CD14-positive monocyte (primary cell): ENCODE measurements at regions not wholly inside any gene's neighbourhood (a gene's known extent, or its start where the extent isn't known, plus 50 kb on each side); places are given as distances from the start of the nearest gene placed in this dataset.

Experiments used
- DNase-seq, 3 donors: peaks; one replicate each; pipeline ENCODE4 v3.0.0-alpha.2; 2011 to 2022
- H2AFZ ChIP-seq: 2 replicates; pipeline ENCODE4 v1.6.0; 2012; ENCODE audit warnings: mild to moderate bottlenecking, low read depth, low read length, inconsistent platforms; ENCODE audit not compliant: insufficient read depth, poor library complexity, severe bottlenecking
- H3K27ac ChIP-seq, 2 donors: 1 replicate in 1 of 2; 2 replicates in 1 of 2; pipeline ENCODE4 v1.5.1; 2012 to 2013; ENCODE audit warnings: low read length in 2 of 2, control low read depth in 1 of 2, inconsistent platforms in 1 of 2, low read depth in 1 of 2, mild to moderate bottlenecking in 1 of 2
- H3K27me3 ChIP-seq, 2 donors: one replicate each; pipeline versions ENCODE4 v1.6.0 to v1.6.1; 2011 to 2013; ENCODE audit warnings: low read length in 2 of 2; ENCODE audit not compliant: control insufficient read depth in 2 of 2, insufficient read depth in 2 of 2
- H3K36me3 ChIP-seq, 2 donors: replicated peaks in 1 of 2; 1 replicate in 1 of 2; 2 replicates in 1 of 2; pipeline versions ENCODE4 v1.5.1 to v1.6.1; 2012 to 2013; ENCODE audit warnings: low read length in 2 of 2, control low read depth in 1 of 2, inconsistent platforms in 1 of 2, mild to moderate bottlenecking in 1 of 2; ENCODE audit not compliant: insufficient read depth in 2 of 2, control insufficient read depth in 1 of 2
- H3K4me1 ChIP-seq, 2 donors: 1 replicate in 1 of 2; 2 replicates in 1 of 2; pipeline versions ENCODE4 v1.5.1 to v1.6.1; 2012 to 2013; ENCODE audit warnings: low read length in 2 of 2, control low read depth in 1 of 2, inconsistent platforms in 1 of 2, mild to moderate bottlenecking in 1 of 2, moderate library complexity in 1 of 2; ENCODE audit not compliant: insufficient read depth in 2 of 2, control insufficient read depth in 1 of 2
- H3K4me2 ChIP-seq: replicated peaks from 2 replicates; pipeline ENCODE3; 2012; ENCODE audit warnings: low read length, moderate library complexity, mild to moderate bottlenecking; ENCODE audit not compliant: poor library complexity, severe bottlenecking; ENCODE audit errors: extremely low read depth
- H3K4me3 ChIP-seq, 3 experiments: fragments of 200-600 bp in 1 of 3; sonication (generic) in 1 of 3; replicated peaks in 1 of 3; 1 replicate in 2 of 3; 2 replicates in 1 of 3; pipeline ENCODE4 v1.5.1; 2011 to 2013; ENCODE audit warnings: low read length in 3 of 3, mild to moderate bottlenecking in 3 of 3, control low read depth in 2 of 3, low read depth in 2 of 3, inconsistent platforms in 1 of 3, moderate library complexity in 1 of 3
- H3K79me2 ChIP-seq: 2 replicates; pipeline ENCODE4 v1.6.0; 2012; ENCODE audit warnings: mild to moderate bottlenecking, control low read depth, inconsistent platforms, low read length, moderate library complexity; ENCODE audit not compliant: insufficient read depth
- H3K9ac ChIP-seq: 2 replicates; pipeline ENCODE4 v1.6.0; 2017; ENCODE audit warnings: low read length, mild to moderate bottlenecking; ENCODE audit not compliant: insufficient read depth, poor library complexity, severe bottlenecking
- H3K9me3 ChIP-seq, 2 donors: replicated peaks in 1 of 2; 1 replicate in 1 of 2; 2 replicates in 1 of 2; pipeline versions ENCODE4 v1.5.1 to v1.6.1; 2012 to 2013; ENCODE audit warnings: low read length in 2 of 2, control low read depth in 1 of 2; ENCODE audit not compliant: control insufficient read depth in 1 of 2, insufficient read depth in 1 of 2
- H4K20me1 ChIP-seq: 2 replicates; pipeline ENCODE4 v1.6.0; 2012; ENCODE audit warnings: mild to moderate bottlenecking, low read length, control low read depth, moderate library complexity; ENCODE audit not compliant: insufficient read depth
- H3K27ac Mint-ChIP-seq, 7 donors: one replicate each; pipeline ENCODE4 v1.8.0; 2020; ENCODE audit warnings: mild to moderate bottlenecking in 7 of 7, mixed read lengths in 7 of 7, moderate library complexity in 6 of 7, inconsistent platforms in 2 of 7
- H3K27me3 Mint-ChIP-seq, 3 donors: one replicate each; pipeline ENCODE4 v1.8.0; 2021 to 2022; ENCODE audit warnings: low read depth in 3 of 3, mild to moderate bottlenecking in 3 of 3, mixed read lengths in 3 of 3, moderate library complexity in 3 of 3, inconsistent platforms in 1 of 3
- H3K36me3 Mint-ChIP-seq, 2 donors: one replicate each; pipeline ENCODE4 v1.8.0; 2020; ENCODE audit warnings: mixed read lengths in 2 of 2, inconsistent platforms in 1 of 2, mild to moderate bottlenecking in 1 of 2
- H3K4me1 Mint-ChIP-seq: one replicate; pipeline ENCODE4 v1.8.0; 2020; ENCODE audit warnings: mild to moderate bottlenecking, mixed read lengths
- H3K4me3 Mint-ChIP-seq, 2 donors: one replicate each; pipeline ENCODE4 v1.8.0; 2020; ENCODE audit warnings: mild to moderate bottlenecking in 2 of 2, mixed read lengths in 2 of 2, moderate library complexity in 1 of 2
- H3K9me3 Mint-ChIP-seq, 7 donors: one replicate each; pipeline ENCODE4 v1.8.0; 2020 to 2022; ENCODE audit warnings: mixed read lengths in 7 of 7, mild to moderate bottlenecking in 6 of 7, moderate library complexity in 6 of 7, inconsistent platforms in 2 of 7
- WGBS: methylation state at CpG from one replicate; pipeline ENCODE4 v1.1.5; 2013; ENCODE audit warnings: missing lambda C conversion rate; ENCODE audit not compliant: insufficient coverage; 5-methylcytosine and 5-hydroxymethylcytosine counted together
- intact Hi-C, 2 donors: fragments of 100-400 bp; cut with micrococcal nuclease; formaldehyde crosslinking; loops; one replicate each; pipeline versions ENCODE4 v1.15.0 to v1.15.1; 2023
- TF ChIP-seq, protein P1 (sequence below): fragments of 200-600 bp; IDR thresholded peaks from one replicate; pipeline ENCODE4 v1.8.0; 2022; ENCODE audit warnings: antibody characterized with exemption, mild to moderate bottlenecking

DNA sequence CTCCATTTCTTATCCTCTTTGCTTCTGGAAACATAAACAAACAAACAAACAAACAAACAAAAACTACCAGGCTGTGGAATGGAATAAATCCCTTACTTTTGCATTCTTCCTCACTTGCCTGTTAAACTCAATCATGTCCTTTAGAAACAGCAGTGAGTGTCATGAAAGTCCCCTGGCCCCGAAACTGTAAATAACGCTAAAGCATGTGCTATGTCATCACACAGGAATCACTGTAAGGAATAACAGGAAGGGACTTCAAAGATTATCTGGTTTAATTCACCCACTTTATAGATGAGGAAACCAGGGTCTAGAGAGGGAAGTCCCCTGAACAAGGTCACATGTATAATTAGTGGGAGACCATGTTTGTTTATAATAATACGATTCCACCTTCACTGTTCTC is 159.4 kb upstream of the MEOX2 start:
- Mint-ChIP-seq H3K9me3 (peaks cover 0 to 5% (median 4%) of the 10 kb centered on the region in 7 donors), H3K27ac (no peak overlapping the region), H3K27me3 (no peaks in the 10 kb centered on the region), H3K4me1 (no peaks in the 10 kb centered on the region), H3K4me3 (no peak overlapping the region), H3K36me3 (no peaks in the 10 kb centered on the region)
- H3K4me2 ChIP-seq: no peak overlapping the region
- H3K4me1 ChIP-seq: no peaks in the 10 kb centered on the region
- H2AFZ ChIP-seq: no peak overlapping the region
- H3K27me3 ChIP-seq: no peaks in the 10 kb centered on the region
- H3K4me3 ChIP-seq: no peak overlapping the region
- H3K9ac ChIP-seq: no peak overlapping the region
- no peaks in the 10 kb centered on the region for H4K20me1 ChIP-seq
- intact Hi-C loops: no loop called here
- TF ChIP-seq, protein P1, sequence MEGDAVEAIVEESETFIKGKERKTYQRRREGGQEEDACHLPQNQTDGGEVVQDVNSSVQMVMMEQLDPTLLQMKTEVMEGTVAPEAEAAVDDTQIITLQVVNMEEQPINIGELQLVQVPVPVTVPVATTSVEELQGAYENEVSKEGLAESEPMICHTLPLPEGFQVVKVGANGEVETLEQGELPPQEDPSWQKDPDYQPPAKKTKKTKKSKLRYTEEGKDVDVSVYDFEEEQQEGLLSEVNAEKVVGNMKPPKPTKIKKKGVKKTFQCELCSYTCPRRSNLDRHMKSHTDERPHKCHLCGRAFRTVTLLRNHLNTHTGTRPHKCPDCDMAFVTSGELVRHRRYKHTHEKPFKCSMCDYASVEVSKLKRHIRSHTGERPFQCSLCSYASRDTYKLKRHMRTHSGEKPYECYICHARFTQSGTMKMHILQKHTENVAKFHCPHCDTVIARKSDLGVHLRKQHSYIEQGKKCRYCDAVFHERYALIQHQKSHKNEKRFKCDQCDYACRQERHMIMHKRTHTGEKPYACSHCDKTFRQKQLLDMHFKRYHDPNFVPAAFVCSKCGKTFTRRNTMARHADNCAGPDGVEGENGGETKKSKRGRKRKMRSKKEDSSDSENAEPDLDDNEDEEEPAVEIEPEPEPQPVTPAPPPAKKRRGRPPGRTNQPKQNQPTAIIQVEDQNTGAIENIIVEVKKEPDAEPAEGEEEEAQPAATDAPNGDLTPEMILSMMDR: no peak
- no peaks in the 10 kb centered on the region for H3K36me3 ChIP-seq
- no CpG with 5 or more reads among the region's 3 CpGs for WGBS
- no peak overlapping the region for H3K27ac ChIP-seq
- DNase-seq: no peak
- H3K9me3 ChIP-seq: no peaks in the 10 kb centered on the region
- H3K79me2 ChIP-seq: no peaks in the 10 kb centered on the region

- DNase-seq: no peak
- Mint-ChIP-seq H3K4me3 (no peak overlapping the region), H3K36me3 (no peaks in the 10 kb centered on the region), H3K27me3 (no peaks in the 10 kb centered on the region), H3K9me3 (peaks cover 0 to 5% (median 4%) of the 10 kb centered on the region in 7 donors), H3K27ac (no peak overlapping the region), H3K4me1 (no peaks in the 10 kb centered on the region)
- no peak overlapping the region for H3K4me3 ChIP-seq
- no peaks in the 10 kb centered on the region for H3K9me3 ChIP-seq
- no peak overlapping the region for H2AFZ ChIP-seq
- H3K9ac ChIP-seq: no peak overlapping the region
- H3K79me2 ChIP-seq: no peaks in the 10 kb centered on the region
- H3K36me3 ChIP-seq: no peaks in the 10 kb centered on the region
- no peaks in the 10 kb centered on the region for H3K27me3 ChIP-seq
- TF ChIP-seq, protein P1: no peak
- no peak overlapping the region for H3K27ac ChIP-seq
- H3K4me2 ChIP-seq: no peak overlapping the region
- 100% methylated on average over 2 of the region's 2 CpGs for WGBS
- H4K20me1 ChIP-seq: no peaks in the 10 kb centered on the region
- intact Hi-C loops: no loop called here
- no peaks in the 10 kb centered on the region for H3K4me1 ChIP-seq
Measured at GRCh38 chr7:15845461-15845860, 159.0 kb upstream of the MEOX2 start.
